GM19463 (cell line): ENCODE measurements at regions not wholly inside any gene's neighbourhood (a gene's known extent, or its start where the extent isn't known, plus 50 kb on each side); places are given as distances from the start of the nearest gene placed in this dataset.
"Not testable (repeated sequence)": the region's sequence is repeated elsewhere in the genome, so short reads cannot be mapped to it uniquely, and the experiment has no call there.

Source experiments
- ATAC-seq: cut with Tn5 transposase; IDR thresholded peaks from one replicate; pipeline ENCODE4 v1.9.1; 2021; ENCODE audit warnings: mild to moderate bottlenecking, moderate library complexity; ENCODE audit not compliant: unreplicated experiment

DNA sequence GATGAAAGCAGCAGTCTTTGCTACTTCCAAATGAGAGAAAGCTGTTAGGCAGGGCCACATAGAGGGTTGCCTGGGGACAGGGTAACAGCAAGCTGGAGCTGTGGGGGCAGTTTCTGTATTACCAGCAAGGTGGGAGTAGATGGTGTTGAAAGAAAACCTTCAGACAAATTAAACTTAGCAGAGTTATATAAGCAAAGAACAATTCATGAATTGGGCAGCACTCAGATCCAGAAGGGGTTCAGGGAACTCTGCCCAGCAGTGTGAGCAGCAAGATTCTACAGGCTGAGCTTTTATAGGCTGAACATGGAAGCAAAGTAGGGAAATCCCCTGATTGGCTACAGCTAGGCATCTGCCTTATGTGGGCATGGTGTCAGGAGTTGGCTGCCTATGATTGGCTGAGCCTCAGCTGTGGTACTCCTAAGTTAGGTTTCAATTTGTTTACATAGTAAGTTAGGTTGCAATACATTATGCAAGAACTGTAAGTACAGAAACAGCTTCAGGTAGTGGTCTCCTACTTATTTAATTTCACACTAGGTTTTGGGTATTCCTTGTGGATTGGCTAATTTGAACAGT, 64.1 kb upstream of the TMPRSS2 start:
- ATAC-seq, result no peak

DNA sequence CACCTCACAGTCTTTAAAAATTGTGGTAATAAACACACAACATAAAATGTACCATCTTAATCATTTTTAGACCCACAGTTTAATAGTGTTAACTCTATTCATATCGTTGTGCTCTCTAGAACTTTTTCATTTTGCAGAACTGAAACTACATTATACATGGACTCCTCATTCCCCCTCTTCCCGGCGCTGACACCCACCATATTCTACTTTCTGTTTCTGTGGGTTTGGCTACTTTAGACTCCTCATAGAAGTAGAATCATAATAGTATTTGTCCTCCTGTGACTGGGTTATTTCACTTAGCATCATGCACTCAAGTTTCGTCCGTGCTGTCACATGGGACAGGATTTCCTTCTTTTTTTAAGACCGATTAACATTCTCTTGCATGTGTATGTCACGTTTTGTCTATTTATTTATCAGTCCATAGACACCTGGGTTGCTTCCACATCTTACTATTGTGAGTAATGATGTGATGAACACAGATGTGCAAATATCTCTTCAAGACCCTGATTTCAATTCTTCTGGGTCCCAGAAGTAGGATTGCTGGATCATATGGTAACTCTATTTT, 62.9 kb upstream of the TMPRSS2 start:
- ATAC-seq, result peak; percentile 79

DNA sequence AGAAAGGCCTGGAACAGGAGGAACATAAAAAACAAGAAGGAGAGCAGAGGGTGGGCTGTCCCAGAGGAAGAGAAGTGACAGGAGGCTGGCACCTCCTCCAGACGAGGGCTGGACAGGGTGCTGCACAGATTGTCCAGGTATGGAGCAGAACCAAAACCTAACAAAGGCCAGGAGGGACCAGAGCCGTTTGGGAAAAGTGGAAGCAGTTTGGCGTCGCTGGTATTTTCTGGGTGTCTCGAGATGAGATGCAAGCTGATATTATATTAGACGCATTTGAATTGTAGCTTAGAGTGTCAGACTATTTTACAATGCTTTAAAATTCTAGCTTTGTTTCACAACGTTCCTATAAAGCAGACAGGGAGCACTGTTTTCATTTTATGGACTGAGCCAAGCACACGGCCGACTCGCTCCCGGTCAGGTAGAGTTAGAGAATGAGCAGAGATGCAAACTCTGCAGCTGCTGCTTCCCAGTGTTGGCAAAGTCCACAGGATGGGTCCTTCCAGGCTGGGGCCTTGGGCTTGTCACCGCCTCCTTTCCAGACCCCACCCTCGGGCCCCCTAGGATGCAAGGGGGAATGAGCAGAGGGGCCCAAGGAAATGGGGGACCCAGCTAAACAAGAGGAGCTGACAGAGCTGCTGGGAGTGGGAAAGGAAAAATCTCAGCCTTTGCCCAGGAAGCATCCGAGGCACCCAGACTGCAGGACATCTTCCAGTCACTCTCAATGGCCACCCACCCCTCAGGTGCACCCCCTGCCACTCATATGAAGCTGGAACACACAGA, 60.8 kb upstream of the TMPRSS2 start:
- ATAC-seq, result no peak

DNA sequence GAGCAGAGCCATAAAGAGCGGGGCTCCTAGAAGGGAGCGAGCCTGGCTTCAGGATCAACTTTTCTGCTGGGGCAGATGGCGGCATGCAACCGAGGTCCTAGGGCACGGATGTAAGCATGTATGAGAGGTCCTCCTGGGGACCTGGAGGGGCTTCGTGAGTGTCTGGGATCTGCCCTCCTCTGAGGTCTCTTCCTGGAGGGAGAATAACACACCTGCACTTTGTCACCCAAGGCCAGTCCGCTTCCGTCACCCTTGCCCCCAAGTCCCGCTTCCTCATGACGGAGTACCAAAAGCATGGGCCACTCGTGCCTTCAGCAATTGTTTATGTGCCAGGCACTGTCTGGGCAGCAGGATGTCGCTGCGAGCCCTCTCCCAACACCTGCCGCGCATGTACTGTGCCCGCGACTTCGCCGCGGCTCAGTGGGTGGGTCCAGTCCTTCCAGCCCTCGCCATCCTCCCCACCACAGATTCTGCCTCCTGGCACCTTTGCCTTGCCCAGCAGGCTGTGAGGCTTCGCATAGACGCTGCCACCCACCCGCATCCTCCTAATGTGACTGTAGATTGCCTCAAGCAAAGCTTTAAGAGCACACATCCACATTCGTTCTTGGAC, 60.0 kb upstream of the TMPRSS2 start:
- ATAC-seq, result no peak

DNA sequence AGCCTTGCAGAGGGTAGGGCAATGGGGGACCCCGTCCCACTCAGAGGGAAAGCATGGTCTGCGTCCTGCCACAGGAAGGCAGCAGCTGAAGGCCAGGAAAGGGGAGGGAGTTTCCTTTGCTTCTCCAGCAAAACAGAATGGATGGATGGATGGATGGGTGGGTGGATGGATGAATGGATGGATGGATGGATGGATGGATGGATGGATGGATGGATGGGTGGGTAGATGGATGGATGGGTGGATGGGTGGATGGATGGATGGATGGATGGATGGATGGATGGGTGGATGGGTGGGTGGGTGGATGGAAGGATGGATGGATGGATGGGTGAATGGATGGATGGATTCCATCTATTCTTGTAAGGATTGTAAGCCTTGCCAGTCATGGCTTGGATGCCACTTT, 59.3 kb upstream of the TMPRSS2 start:
- ATAC-seq, result not testable (repeated sequence)

DNA sequence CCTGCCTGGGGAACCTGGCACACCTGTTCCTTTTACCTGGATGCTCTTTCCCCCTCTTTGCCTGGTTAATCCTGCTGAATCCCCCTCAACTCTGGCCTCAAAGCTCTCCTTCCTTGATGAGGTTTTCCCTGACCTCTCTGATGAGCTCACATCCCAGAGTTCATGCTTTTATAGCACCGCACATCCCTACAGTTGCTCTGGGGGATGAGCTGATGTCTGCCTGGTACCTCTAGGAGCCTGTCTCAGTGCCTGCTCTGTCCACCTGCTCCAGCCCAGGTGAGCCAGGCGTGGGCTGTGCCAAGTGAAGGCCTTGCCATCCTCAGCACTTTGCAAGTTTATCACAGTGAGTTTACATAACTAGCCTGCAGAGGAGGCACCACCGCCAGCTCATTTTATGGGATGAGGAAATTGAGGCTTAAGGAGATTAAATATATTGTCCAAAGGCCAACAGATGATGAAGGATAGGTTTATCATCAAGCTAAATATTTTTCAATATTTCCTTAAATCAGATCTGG, 58.6 kb upstream of the TMPRSS2 start:
- ATAC-seq, result no peak

DNA sequence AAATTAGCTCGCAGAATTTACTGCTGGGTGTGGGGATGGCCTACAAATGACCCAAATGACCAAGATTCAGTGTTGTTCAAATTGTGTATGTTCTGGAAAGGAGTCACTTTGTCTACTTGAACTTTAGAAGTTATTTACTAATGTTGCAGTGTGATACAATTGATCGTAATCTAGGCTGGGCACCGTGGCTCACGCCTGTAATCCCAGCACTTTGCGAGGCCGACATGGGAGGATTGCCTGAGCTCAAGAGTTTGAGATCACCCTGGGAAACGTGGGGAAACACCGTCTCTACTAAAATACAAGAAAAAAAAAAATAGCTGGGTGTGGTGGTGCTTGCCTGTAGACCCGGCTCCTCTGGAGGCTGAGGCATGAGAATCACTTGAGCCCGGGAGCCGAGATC, 57.6 kb upstream of the TMPRSS2 start:
- ATAC-seq, result no peak

DNA sequence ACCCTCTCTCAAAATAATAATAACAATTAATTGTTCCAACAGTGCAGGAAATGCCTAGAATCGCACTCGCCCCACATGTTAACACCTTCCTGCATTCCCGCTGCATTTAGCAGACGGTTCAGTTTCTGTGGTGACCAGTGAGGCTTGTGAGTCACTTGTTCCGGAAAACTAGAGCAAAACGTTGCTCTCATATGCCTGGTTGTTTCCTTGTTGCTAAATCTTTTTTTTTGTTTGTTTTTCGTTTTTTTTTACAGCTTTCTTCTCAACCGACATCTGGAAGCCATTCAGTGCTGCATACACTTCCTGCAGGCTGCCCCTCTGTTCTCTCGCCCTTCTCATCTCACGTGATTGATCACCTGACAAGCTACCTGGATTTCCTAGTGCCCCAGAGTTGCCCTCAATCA, 56.9 kb upstream of the TMPRSS2 start:
- ATAC-seq, result no peak

DNA sequence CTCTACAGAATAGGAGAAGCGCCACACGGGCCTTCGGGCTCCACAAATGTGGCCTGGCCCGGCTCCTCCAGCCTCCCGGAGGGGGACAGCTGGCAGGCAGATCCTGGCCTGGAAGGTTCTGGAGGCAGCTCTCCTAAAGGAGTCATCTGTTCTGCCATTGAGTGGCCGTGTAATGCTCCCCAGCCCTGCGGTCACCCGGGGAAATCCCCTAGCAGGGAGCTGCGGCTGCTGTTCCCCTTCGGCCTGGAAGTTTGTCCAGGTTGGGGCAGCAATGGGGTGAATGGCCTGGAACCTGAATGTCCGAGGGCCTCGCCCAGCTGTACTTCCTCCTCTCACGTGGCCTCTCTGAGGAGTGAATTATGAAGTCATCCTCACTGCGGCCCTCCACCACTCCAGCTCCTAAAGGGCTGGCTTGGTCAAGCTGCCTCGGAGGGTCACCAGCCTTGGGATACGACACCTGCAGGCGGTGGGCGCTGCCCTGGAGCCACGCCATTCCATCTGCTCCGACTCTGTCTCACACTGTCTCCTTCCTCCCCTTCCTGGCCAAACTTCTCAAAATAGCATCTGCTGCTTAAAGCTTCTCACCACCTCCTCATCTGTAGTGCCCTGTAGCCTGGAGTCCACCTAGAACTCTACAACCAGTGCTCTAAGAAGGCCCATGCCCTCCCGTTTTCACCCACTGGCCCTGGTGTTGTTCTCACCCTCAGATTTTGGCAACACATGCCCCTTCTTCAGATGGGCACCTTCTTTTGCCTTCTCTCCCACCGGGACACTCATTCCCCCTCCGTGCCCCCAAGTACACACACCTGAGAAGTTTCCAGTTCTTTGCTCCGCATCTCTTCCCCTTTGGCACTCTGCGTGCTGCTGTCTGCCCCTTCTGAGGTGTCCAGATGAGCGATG, 54.4 kb upstream of the TMPRSS2 start:
- no peak for ATAC-seq

DNA sequence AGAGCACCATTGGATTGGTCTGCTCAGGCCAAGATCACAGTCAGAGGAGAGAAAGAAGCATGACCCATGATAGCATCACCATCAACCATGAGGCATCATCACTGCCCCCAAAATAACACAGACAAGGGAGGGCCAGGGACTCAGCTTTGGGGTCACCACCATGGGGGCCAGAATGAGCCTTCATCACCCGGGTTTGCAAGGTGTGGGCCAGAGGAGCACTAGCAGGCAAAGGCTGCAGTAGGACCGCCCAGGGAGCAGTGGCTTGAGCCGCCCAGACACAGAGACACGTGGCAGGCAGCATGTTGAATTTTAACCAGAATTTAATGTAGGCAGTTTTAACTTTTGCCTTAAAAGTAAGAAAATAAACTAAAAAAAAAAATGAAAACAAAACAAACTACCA, 53.7 kb upstream of the TMPRSS2 start:
- no peak for ATAC-seq

DNA sequence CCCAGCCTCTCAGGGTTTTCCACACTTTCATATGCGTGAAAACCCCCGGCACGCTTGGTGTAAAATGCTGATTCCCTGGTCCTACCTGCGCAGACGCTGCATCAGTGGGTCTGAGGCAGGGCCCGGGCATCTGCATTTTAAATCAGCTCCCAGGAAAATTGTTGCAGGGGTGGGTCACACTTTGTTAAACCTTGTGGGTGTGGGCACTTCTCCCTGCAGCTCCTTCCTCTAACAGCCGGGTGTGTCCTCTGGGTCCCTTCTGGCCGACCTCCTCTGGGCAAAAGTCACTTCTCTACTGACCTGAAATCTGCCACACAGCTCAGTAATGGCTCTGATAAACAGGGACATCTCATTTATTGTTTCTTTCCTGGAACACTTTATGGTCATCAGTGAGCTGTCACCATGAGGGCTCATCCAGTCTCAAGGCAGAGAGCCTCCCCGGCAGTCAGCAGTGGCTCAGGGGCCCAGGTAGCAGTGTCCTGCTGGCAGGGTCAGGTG, 52.8 kb upstream of the TMPRSS2 start:
- ATAC-seq, result no peak

DNA sequence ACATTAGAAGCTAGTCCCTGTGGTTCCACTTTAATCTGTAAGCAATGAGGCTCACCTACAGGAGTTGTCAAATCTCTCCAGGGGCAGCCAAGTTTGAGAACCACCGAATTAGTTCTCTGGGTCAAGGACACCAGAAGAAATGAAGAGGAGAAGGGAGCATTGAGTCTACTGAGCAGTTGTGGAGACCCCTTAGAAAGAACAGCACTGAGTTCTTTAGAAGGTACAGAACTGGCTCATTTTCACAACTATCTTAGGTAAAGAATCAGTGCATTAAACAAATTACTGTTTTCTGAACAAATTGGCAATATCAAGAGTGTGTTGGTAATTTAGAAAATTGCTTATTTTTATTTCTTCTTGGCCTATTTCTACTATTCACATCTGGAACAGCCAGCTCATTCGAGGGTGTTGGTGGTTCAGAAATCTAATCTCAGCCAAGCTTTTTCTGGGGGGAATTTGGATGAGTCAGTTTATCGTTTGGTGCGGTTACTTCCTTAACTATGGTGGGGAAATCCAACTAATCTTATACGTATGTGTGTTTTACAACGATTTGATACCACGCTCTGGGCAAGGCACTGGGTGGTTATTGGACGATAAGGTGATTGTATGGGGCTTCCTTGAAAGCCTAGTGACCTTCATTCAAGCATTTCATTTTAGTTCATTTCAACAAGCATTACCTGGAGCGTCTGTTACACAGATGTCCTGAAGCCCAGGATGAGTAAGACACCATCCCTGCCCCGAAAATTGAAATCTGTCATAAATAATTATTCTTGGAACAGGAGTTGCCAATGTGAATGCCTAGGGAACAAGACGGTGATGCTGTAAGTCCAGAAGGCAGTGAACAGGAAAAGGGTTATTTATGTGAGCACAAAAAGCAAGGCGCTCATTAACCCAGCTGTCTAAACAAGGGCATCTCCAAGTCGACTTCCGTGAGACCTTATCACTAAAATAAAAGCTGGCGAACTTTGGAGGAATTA, 52.0 kb upstream of the TMPRSS2 start:
- no peak for ATAC-seq

DNA sequence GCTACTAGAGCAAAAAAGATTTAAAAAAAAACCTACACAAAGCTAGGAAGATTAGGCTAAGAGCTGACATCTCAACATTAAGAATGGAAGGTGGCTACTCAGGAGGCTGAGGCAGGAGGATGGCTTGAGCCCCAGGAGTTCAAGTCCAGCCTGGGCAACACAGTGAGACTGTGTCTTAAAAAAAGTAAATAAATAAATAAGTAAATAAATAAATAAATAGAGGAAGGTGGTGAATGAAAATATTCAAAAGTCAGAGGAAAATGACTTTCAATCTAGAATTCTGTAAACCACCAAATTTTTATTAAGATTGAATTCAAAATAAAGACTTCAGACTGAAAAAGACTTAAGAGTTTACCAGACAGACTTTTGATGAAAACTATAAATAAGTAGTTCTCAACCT, 50.9 kb upstream of the TMPRSS2 start:
- ATAC-seq, result no peak

DNA sequence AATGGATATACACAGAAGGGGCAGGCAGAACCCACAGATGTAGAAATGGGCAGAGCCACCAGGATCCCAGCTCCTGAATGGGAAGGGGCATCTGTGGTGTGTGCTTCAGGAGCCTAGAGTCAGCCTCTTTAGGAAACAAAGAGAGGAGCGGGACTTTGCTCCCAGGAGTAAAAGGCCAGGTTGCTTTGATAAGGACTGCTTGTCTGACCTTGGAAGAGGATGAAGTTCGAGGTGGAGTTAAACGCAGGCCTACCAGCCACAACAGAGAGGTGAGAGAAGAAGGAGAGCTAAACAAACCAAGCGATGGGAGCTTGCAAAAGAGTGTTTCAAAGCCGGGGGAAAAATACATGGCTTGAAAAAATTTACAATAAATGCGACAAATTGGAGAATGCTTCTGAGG, 49.9 kb upstream of the TMPRSS2 start:
- ATAC-seq, result no peak
